ENCODE measurements at regions not wholly inside any gene's neighbourhood (a gene's known extent, or its start where the extent isn't known, plus 50 kb on each side); places are given as distances from the start of the nearest gene placed in this dataset.
"Not testable (repeated sequence)": the region's sequence is repeated elsewhere in the genome, so short reads cannot be mapped to it uniquely, and the experiment has no call there.

DNA sequence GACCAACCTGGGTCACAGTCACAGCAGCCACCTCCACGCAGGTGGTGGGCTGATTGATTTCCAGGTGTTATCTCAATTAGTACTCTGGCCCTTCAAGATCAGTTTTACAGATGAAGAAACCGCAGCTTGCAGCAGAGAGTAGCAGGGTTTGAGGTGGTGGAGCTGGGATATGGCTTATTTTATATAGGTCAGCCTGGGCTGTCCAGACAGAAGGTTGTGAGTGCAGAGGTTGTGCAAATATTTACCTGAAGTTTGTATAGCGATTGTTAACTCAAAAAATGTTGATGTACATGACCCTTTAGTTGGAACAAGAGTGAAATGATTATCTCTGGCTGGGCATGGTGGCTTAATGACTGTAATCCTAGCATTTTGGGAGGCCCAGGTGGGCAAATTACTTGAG, 179.4 kb upstream of the SPATA31A3 start:
- TF ChIP-seq, protein P1, sequence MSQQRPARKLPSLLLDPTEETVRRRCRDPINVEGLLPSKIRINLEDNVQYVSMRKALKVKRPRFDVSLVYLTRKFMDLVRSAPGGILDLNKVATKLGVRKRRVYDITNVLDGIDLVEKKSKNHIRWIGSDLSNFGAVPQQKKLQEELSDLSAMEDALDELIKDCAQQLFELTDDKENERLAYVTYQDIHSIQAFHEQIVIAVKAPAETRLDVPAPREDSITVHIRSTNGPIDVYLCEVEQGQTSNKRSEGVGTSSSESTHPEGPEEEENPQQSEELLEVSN (IDR thresholded peaks at IDR 0.05; ENCODE audit: borderline replicate concordance, low read depth) = not testable (repeated sequence)
- not testable (repeated sequence) for TF ChIP-seq REST (IDR thresholded peaks at IDR 0.05); RFX5 (IDR thresholded peaks at IDR 0.05); EP300 (IDR thresholded peaks at IDR 0.05); TFCP2L1 (CRISPR knock-in tag; IDR thresholded peaks at IDR 0.05); POLR2A (IDR thresholded peaks at IDR 0.05; ENCODE audit: low read length); CHD2 (IDR thresholded peaks at IDR 0.05; ENCODE audit: low read length, partially characterized antibody); NPAS2 (CRISPR knock-in tag; IDR thresholded peaks at IDR 0.05; ENCODE audit: borderline replicate concordance); GATA3 (IDR thresholded peaks at IDR 0.05; ENCODE audit: borderline replicate concordance)
- TF ChIP-seq, protein P2, sequence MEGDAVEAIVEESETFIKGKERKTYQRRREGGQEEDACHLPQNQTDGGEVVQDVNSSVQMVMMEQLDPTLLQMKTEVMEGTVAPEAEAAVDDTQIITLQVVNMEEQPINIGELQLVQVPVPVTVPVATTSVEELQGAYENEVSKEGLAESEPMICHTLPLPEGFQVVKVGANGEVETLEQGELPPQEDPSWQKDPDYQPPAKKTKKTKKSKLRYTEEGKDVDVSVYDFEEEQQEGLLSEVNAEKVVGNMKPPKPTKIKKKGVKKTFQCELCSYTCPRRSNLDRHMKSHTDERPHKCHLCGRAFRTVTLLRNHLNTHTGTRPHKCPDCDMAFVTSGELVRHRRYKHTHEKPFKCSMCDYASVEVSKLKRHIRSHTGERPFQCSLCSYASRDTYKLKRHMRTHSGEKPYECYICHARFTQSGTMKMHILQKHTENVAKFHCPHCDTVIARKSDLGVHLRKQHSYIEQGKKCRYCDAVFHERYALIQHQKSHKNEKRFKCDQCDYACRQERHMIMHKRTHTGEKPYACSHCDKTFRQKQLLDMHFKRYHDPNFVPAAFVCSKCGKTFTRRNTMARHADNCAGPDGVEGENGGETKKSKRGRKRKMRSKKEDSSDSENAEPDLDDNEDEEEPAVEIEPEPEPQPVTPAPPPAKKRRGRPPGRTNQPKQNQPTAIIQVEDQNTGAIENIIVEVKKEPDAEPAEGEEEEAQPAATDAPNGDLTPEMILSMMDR (IDR thresholded peaks at IDR 0.05) = not testable (repeated sequence)
- TF ChIP-seq, protein P3, sequence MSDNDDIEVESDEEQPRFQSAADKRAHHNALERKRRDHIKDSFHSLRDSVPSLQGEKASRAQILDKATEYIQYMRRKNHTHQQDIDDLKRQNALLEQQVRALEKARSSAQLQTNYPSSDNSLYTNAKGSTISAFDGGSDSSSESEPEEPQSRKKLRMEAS (IDR thresholded peaks at IDR 0.05) = not testable (repeated sequence)
